Keratinocyte (primary cell): ENCODE measurements at regions not wholly inside any gene's neighbourhood (a gene's known extent, or its start where the extent isn't known, plus 50 kb on each side); places are given as distances from the start of the nearest gene placed in this dataset.

ENCODE experiments used
- EZH2 ChIP-seq: IDR thresholded peaks from one replicate; pipeline ENCODE4 v1.6.1; 2012; ENCODE audit warnings: inconsistent platforms, mild to moderate bottlenecking, low read length, moderate library complexity
- TF ChIP-seq, protein P1 (sequence below), 3 experiments: IDR thresholded peaks in 1 of 3; conservative IDR thresholded peaks in 1 of 3; optimal IDR thresholded peaks in 1 of 3; 2 replicates in 2 of 3; 3 replicates in 1 of 3; pipeline versions ENCODE3 to v1.5.1; 2011; ENCODE audit warnings: low read length in 3 of 3, mild to moderate bottlenecking in 3 of 3, moderate library complexity in 2 of 3, control low read depth in 1 of 3, inconsistent platforms in 1 of 3; ENCODE audit not compliant: insufficient read depth in 2 of 3; ENCODE audit errors: extremely low read depth in 1 of 3

DNA sequence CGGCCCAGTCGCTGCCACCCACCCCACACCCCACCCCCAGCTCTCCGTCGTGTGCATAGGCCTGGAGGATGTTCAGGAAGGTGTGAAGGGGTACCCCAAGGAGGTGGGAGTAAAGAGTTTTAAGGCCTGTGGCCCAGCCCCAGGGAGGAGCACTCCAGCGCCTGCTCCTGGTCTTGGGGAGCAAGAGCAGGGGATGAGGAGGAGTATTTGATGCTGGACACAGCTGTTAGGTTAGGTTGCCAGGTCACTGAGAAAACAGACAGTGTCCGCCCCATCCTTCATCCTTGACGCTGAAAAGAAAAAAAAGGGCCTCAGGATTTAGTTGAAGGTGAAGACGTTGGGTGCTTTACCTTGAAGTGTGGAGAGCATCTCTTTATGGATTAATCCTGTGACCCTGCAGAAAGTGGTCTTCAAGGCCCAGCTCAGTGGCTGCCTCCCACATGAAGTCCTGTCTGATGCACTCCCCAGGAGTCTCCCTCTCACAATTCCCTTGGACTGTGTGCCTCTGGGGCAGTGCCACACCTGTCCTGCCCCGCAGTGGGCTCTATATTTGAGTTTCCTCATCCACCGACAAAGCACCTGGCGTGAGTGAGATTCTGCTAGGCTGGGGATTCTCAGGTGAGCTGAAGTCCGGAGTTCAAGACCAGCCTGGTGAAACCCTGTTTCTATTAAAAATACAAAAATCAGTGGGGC lies 101.8 kb downstream of the SPRY4 start:
- TF ChIP-seq, protein P1, sequence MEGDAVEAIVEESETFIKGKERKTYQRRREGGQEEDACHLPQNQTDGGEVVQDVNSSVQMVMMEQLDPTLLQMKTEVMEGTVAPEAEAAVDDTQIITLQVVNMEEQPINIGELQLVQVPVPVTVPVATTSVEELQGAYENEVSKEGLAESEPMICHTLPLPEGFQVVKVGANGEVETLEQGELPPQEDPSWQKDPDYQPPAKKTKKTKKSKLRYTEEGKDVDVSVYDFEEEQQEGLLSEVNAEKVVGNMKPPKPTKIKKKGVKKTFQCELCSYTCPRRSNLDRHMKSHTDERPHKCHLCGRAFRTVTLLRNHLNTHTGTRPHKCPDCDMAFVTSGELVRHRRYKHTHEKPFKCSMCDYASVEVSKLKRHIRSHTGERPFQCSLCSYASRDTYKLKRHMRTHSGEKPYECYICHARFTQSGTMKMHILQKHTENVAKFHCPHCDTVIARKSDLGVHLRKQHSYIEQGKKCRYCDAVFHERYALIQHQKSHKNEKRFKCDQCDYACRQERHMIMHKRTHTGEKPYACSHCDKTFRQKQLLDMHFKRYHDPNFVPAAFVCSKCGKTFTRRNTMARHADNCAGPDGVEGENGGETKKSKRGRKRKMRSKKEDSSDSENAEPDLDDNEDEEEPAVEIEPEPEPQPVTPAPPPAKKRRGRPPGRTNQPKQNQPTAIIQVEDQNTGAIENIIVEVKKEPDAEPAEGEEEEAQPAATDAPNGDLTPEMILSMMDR (optimal IDR thresholded peaks at IDR 0.05 in 1 of 3, IDR thresholded peaks at IDR 0.05 in 1 of 3, conservative IDR thresholded peaks at IDR 0.05 in 1 of 3; ENCODE audit: extremely low read depth in 1 of 3, insufficient read depth in 2 of 3, low read length in 3 of 3), result no peak
- no peak for TF ChIP-seq EZH2
